NCI-H187 treated with DMSO at 0.1 percent for 48 hours (cell line): ENCODE measurements at regions not wholly inside any gene's neighbourhood (a gene's known extent, or its start where the extent isn't known, plus 50 kb on each side); places are given as distances from the start of the nearest gene placed in this dataset.
"Not testable (repeated sequence)": the region's sequence is repeated elsewhere in the genome, so short reads cannot be mapped to it uniquely, and the experiment has no call there.

Source experiments
- DNase-seq: peaks from one replicate; lab custom pipeline; 2025; lab: John Stamatoyannopoulos, UW

DNA sequence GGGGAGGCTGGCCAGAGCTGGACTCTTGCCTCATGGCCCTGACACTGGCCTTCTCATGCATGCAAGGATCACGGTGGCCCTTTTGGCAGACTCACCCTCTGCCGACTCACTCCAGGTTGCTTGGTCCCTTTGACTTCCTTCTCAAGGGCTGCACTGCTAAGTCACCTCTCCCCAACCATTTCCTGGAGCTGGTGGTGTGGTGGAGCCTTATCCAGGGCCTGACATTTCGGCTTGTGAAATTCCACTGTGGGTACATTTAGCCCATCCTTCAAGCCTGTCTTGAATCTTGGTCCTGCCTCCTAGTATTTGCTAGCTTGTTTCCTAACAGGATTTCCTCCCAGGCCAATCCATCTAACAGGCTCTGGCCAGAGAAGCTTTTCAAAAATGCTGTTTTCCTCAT lies 52.6 kb upstream of the JUN start:
- DNase-seq = no peak

DNA sequence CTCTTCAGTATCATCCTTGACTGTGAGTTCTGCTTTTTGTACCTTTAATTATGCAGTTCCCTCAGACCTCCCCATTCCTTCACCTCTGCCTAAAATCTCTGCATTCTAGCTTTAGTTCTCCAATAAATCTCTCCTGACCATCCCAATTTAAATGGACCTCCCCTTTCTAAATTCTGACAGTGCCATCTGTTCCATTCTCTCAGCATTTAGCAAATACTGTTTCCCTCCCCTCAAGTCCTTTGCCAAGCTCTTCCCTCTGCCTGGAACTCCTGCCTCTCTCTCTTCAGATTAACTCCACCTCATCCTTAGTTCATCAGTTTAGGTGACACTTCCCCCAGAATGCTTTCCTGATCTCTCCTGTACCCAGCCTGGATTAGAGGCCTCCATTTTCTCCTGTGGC lies 54.0 kb upstream of the JUN start:
- no peak for DNase-seq

DNA sequence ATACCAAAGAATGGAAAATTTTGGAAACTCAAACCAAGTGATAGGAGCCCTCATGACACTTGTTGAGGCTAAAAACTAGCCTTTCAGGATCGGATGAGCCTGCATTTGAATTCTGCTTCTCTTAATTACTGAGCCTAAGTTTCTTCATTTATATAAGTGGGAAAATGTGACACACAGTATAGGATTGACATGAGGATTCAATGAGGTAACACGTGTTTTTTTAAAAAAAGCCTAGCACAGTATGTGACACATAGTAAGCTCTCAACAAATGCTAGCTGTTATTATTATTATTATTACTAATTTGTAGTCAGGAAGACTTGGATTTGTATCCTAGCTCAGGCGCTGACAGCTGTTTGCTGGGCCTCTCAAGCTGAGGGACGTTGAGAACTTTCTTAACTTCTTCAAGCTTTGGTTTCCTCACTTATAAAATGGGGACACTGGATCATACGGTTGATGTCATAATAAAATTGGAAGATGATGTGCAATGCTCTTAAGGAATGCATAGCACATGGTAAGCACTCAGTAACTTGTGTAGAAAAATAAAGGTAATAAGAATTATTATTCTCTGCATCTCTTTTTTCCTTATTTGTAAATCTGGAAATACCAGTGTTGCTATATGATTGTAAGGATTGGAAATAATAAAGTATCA lies 55.4 kb upstream of the JUN start:
- no peak for DNase-seq

DNA sequence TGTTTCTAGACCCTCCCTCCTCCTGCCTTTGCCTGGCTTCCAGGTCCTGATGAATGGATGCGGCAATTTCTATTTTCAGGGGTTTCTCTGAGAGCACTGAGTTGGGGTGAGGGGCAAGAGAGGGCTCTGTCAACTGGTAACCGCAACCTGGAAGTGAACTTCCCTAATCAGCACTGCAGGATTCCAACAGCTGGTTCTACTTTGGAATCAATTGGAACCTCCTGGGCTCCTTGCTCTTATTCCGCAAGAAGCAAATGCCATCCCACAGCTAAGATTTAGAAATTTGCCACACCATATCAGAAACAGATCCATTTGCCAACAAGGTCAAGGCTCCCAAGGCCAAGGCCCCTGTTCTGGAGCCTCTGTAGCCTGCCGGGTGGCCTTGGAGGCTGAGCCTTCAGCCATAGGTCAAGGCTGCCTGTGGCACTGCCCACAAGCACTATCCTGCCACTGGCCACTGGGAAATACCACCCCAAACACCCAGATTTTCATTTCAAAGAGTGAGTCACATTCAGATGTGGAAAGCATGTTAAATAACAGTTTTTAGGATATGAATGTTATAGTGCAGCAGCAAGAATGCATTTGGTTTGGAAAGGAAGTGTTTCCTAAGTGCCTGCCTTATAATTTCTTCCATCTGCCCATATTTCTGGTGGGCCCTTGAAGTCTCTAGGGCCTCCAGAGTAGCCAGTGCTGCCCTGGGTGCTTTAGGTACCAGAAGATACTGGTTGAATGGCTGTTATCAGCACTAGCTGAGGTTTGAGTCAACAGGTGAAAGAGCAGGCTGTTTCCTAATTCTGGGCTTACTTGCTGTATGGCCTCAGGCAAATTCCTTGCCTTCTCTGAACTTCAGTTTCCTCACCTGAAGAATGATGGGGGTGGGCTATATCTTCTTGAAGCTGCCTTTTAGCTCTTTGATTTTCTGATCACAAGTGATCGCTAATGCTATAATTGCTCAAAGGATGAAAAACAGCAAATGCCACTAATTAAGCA lies 56.3 kb upstream of the JUN start:
- DNase-seq = no peak

DNA sequence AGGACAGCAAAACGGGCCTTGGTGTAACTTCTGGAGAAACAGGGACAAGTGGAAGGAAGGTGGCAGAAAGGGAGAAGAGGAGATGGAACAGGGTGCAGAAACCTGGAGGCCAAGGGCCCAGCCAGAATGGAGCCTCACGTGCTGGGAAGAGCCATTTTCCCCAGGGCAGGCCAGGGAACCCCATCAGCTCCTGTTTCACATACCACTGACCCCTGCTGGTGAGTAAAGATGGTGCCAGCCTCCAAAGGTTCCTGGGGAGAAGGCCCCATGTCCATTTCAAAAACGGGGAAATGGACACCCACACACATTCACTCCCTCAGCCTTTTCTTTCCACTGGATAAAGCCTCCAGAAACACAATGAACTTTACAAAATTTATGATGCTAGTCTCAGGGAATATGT lies 57.6 kb upstream of the JUN start:
- DNase-seq = no peak

DNA sequence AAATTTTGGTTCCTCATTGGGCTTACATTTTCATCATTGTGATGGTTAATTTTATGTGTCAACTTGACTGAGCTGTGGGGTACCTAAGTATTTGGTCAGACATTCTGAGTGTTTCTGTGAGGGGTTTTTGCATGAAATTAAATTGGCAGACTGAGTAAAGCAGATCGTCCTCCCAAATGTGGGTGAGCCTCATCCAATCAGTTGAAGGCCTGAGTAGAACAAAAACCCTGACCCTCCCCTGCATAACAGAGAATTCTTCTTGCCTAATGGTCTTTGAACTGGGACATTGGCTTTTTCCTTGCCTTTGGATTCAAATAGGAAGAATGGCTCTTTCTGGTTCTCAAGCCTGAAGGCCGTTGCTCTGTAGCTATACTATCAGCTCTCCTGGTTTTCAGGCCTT lies 59.1 kb upstream of the JUN start:
- DNase-seq = no peak

DNA sequence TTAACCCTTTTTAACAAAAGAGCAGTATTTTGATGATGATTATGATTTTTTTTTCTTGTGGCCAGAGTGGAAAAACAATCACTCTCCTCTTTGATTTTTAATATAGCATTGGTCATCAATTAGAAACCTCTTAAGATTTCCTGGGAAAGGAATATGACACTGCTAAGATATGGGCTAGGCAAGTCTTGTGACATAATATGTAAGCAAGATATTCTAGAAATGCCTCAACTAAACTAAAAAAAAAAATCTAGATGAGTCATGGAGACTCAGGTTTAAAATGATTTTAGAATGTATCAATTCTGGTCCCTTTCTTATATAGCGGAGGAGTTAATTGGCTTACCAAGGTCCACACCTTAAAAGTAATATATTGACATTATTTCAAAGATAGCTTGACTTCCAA lies 60.3 kb upstream of the JUN start:
- no peak for DNase-seq

DNA sequence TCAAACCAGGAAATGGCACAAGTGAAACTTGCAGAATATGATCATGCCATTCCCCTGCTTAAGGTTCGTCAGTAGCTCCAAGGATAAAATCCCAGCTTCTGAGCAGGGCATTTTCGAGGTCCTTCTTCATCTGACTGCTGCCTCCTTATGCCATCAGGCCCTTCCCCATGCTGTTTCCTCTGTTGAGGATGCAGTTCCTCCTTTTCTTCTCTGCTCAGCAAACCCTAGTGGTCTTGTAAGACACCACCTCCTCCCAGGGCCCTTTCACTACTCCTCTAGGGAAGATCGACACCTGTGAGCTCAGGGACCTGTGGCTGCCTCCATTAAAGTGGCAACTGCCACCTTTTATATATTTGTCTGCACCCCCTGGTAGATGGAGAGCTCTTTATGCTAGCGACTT lies 62.1 kb upstream of the JUN start:
- no peak for DNase-seq

DNA sequence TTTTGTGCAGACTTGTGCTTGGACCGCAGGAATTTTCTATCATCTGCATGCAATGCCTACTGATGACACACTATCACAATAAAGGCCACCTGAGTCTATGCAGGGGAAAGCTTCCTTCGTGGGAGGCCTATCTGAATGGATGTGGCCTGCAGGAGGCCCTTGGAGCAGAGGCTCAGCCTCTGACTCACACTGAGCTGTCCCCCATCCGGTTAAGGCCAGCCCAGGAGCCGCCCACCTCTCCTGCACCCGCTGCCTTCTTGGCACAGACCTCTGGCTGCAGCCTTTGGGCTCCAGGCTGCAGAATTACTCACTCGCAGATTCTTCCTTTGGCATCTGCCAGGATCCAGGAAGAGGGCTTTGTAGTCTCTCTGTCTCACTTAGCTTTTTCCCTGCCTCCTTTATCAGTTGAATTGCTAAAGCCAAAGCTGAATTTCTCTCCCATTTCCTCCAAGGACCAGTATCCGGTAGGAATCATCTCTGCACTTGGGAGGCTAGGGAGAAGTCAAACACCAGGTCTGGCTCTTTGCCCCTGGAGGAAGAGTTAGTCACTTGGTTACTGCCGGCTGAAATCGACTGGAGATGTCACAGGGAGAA lies 65.1 kb upstream of the JUN start:
- no peak for DNase-seq

DNA sequence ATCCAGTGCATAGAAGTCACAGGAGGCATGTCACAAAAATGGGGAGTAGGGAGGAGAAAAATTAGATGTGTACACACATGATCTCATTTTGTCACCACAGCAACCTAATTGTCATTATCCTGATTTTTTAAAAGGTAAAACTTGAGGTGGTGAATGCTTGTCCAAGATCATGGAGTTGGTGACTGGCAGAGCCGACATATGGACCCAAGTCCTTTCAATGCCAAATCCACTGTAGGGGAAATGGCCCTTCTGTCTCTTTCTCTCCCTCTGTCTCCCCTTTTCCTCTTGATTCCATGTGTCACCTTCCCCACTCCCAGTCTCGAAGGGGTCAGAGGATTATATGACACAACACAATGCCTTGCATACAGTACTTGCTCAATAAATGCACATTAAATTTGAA lies 65.7 kb upstream of the JUN start:
- no peak for DNase-seq

DNA sequence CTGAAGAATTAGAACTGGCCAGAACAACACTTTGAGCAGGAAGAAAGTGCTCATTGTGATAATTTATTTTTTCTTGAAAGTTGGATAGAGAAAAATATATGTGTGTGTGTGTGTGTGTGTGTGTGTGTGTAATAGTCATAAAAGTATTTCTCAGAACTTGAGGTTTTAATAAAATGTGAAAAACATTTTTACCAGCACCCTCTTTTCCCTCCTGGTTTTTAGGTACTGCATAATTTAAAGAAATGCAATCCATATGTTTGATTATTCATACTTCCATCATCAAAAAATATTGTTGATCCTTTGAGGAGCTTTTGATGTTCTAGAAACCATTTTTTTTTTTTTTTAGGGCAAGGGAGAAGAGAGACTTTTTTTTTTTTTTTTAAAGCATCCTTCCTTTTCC lies 66.8 kb upstream of the JUN start:
- no peak for DNase-seq

DNA sequence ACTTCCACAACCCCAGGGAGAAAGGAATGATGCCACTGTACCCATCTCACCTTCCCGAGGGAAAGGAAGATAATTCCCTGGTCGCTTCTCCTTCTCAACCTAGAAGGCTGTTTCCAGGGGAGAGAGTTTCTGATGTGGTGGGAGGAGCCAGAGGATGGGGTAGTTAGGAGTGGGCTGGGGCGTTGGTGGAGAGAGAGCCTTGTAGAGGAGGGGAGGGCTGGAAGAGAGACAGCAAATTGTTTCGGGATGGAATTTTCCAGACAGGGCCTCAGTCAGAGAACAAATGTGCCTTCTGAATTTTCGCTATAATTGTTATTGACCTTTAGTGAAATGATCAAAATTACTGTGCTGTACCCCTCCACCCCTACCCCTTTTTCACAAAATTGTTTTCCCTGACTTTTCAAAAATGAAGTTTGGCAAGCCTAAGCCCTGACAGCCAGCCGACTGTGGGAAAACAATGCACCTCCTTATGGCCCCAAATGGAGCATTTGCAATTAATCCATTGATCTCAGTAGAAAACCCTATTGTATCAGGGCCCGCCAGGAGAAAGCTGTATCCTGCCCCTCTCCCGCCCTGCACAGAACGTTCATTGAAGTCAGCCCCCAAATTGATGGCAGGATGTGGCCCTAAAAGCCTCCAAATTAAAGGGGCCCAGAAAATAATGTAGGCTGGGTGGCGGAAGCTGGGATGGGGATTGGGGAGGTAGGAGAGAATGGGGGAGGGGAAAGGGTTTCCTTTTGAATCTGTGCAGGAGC lies 69.1 kb upstream of the JUN start:
- no peak for DNase-seq

DNA sequence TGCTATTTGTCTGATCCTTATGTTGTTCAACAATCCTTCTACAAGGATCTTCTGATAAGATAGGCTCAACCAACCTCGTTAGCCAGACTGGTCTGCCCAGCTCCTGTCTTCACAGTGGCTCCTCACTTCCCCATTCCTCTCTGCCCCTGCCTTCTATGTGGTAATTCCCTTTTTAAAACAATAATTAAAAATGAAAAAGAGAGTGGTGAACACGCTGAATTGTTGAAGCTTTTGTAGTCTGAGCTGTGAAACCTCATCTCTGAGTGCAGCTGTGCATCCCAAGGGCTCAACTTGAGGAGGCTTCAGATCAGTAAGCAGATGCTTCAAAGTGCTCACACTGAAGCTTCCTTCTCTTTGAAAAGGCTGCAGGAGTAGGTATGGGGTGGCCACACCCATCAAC lies 70.7 kb upstream of the JUN start:
- no peak for DNase-seq

DNA sequence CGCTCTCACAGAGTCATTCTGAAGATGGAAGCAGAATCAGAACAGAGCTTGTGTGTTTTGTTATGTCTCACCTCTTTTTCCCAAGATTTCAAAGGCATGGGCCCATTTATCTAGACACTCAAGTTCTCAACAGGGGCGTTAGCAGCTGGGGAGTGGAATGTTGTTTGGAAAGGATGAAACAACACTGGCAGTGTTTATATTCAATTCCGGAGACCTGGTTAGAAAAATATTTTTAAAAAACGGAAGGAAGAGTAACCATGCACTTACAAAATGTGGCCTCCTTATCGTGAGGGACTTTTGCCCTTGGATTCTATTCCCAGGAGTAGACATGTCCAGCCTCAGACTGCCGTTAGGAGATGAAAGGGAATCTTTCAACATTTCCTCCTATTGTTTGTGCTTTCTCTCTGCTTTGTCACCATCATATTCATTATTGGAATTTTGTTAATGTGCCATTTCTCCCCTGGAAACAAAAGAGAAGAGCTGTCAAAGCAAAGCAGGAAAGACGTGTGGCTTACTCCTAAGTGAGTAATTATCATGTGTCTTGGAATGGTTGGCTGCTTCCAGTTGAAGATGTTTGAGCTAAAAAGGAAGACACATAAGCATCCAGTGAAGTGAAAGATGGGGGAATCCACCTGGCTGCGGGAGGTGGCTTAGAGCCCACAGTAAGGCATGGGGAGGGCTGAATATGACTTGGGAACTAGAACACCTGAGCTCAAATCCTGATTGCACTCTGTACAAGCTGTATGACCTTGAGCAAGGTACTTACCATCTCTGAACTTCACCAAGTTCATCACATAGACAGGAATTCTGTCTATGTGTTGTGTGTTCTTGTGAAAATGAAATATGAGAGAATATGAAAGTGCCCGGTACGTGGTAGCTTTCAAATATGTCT lies 71.7 kb upstream of the JUN start:
- DNase-seq = no peak

DNA sequence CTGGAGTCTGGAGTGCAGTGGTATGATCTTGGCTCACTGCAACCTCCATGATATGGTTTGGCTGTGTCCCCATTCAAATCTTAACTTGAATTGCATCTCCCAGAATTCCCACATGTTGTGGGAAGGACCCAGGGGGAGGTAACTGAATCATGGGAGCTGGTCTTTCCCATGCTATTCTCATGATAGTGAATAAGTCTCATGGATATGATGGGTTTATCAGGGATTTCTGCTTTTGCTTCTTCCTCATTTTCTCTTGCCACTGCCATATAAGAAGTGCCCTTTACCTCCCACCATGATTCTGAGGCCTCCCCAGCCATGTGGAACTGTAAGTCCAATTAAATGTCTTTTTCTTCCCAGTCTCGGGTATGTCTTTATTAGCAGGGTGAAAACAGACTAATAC lies 72.4 kb upstream of the JUN start:
- not testable (repeated sequence) for DNase-seq

DNA sequence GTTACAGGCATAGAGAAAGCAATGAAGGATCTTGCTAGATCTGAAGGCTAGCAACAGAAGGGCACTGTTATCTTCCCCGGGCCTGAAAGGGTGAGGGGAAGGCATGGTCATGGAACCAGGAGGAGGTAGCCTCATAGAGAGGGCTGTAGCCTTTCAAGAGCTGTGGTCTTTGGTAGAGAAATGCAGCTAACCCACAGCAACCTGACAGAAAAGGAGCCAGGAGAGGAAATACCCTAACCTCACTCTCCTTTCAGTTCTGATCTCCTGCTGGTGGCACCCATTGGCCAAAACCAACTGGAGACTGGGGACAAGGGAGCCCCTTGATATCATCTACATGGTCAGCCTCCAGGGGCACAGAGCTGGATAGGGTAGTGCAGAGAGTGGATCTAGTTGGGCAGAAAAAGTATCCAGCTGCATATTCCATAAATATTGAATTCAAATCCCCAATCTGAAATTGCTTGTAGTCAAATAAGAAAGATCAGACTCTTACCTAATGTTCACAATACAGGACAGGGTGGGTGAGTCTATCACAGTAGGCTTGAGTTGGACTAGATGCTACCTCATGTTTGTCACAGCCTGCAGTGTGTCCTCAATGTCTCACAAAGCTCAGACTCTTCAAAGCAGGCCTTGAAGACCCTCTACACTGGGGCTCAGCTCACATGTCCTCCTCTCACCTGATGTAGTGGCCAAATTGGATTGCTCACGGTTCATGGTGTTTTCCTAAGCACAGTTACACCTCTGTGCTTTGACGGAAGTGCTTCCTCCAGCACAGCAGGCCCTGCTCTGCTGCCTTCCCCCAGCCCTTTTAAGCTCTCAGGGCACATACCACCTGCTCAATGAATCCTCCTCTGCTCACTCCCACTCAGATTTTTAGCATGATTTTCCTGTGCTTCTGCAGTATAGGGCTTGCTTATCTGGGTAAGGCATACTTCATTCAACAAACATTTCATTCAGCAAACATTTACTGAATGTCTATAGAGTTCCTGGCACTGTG lies 74.1 kb upstream of the JUN start:
- DNase-seq = no peak

DNA sequence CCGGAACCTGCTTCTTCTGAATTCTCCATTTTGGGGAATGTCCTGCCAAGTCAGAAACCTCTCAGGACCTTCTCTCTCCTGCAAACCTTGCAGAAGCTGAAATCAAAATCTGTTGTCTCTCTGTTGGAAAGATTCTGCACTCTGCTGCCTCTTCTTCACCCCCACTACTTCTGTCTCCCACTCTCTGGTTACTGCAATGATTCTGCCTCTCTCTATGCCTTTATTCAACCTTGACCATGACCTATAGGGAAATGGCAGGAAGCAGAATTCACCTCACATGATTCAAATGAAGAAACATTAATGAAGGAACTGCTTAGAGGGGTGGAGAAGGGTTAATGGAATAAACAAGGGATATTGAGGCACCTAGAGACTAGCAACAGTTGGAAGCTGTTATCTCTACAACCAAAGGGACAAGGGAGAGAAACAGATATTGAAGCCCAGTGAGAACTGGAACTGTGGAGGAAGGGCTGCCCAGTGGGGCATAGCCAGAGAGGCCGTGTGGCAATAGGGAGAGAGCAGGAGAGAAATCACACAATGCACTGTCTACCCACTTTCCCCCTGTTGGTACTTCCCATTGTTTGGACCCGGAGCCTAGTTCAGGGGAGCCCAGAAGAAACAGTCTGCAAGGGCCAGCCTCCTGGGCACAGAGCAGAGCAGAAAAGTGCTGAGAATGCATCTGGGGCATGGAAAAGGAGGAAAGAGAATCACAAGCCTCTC lies 76.1 kb upstream of the JUN start:
- DNase-seq = no peak

DNA sequence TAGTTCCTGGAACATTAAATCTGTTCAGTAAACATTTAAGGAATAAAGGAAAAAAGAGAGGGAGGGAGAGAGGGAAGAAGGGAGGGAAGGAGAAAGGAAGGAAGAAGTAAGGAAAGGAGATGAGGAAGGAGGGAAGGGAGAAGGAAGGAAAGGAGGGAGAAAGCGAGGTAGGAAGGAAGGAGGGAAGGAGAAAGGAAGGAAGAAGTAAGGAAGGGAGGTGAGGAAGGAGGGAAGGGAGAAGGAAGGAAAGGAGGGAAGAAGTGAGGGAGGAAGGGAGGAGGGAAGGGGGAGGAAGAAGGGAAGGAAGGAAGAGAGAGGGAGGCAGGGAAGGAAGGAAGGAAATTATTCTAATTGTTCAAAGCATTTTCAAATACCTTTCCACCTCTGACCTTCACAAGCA lies 77.2 kb upstream of the JUN start:
- no peak for DNase-seq

DNA sequence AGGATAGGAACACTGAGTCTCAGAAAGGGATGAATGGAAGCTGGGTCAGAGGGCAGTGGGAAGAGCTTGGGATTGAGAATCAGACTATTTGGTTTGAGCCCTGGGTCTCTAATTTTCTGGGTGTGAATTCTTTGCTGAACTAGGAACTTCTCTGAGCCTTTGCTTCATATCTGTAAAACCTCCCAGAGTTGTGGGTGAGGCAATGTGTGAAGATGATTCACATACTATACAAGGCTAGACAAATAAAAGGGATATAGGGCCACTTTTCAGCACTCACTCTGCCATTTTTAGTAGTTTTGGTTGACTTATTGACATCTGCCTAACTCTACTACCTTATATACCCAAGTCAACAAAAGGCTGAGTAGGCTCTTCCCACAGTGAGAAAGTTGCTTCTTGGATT lies 77.7 kb upstream of the JUN start:
- no peak for DNase-seq
